IPS-15b (cell line): ENCODE measurements at regions not wholly inside any gene's neighbourhood (a gene's known extent, or its start where the extent isn't known, plus 50 kb on each side); places are given as distances from the start of the nearest gene placed in this dataset.

Experiments
- H3K27me3 ChIP-seq: one replicate; pipeline ENCODE4 v1.6.1; 2013; ENCODE audit warnings: low read length; ENCODE audit not compliant: control insufficient read depth, insufficient read depth
- H3K36me3 ChIP-seq: one replicate; pipeline ENCODE4 v1.6.1; 2013; ENCODE audit warnings: low read length; ENCODE audit not compliant: control insufficient read depth, insufficient read depth
- H3K4me1 ChIP-seq: one replicate; pipeline ENCODE4 v1.6.1; 2013; ENCODE audit warnings: mild to moderate bottlenecking, low read length; ENCODE audit not compliant: control insufficient read depth, insufficient read depth
- H3K4me3 ChIP-seq: one replicate; pipeline ENCODE4 v1.5.1; 2013; ENCODE audit warnings: low read depth, low read length
- H3K9ac ChIP-seq: one replicate; pipeline ENCODE4 v1.6.1; 2013; ENCODE audit warnings: low read depth, mild to moderate bottlenecking, low read length
- H3K9me3 ChIP-seq: one replicate; pipeline ENCODE4 v1.6.1; 2013; ENCODE audit warnings: mild to moderate bottlenecking, low read length; ENCODE audit not compliant: control insufficient read depth, insufficient read depth

GRCh38 chr3:176776622-176777175 lies 420.6 kb downstream of the TBL1XR1 start:
- H3K27me3 ChIP-seq, result no peaks in the 10 kb centered on the region
- no peaks in the 10 kb centered on the region for H3K36me3 ChIP-seq
- peaks cover 3% of the 10 kb centered on the region for H3K4me1 ChIP-seq
- H3K4me3 ChIP-seq, result no peak overlapping the region
- no peaks in the 10 kb centered on the region for H3K9me3 ChIP-seq
- H3K9ac ChIP-seq, result no peak overlapping the region

- no peaks in the 10 kb centered on the region for H3K36me3 ChIP-seq
- H3K27me3 ChIP-seq, result no peaks in the 10 kb centered on the region
- no peaks in the 10 kb centered on the region for H3K4me1 ChIP-seq
- no peak overlapping the region for H3K4me3 ChIP-seq
- H3K9me3 ChIP-seq, result no peaks in the 10 kb centered on the region
- H3K9ac ChIP-seq, result no peak overlapping the region
Observed at GRCh38 chr3:176769547-176770190, 427.6 kb downstream of the TBL1XR1 start.

GRCh38 chr3:176767385-176767784 lies 429.9 kb downstream of the TBL1XR1 start:
- H3K9ac ChIP-seq, result no peak overlapping the region
- H3K9me3 ChIP-seq, result no peaks in the 10 kb centered on the region
- H3K4me3 ChIP-seq, result no peak overlapping the region
- H3K36me3 ChIP-seq, result no peaks in the 10 kb centered on the region
- H3K4me1 ChIP-seq, result no peaks in the 10 kb centered on the region
- H3K27me3 ChIP-seq, result no peaks in the 10 kb centered on the region

- H3K27me3 ChIP-seq, result no peaks in the 10 kb centered on the region
- H3K9me3 ChIP-seq, result no peaks in the 10 kb centered on the region
- no peak overlapping the region for H3K4me3 ChIP-seq
- H3K36me3 ChIP-seq, result no peaks in the 10 kb centered on the region
- no peaks in the 10 kb centered on the region for H3K4me1 ChIP-seq
- no peak overlapping the region for H3K9ac ChIP-seq
Observed at GRCh38 chr3:176766862-176767261, 430.4 kb downstream of the TBL1XR1 start.

GRCh38 chr3:176765382-176765900 lies 431.8 kb downstream of the TBL1XR1 start:
- H3K9ac ChIP-seq, result no peak overlapping the region
- H3K36me3 ChIP-seq, result no peaks in the 10 kb centered on the region
- no peaks in the 10 kb centered on the region for H3K9me3 ChIP-seq
- no peaks in the 10 kb centered on the region for H3K4me1 ChIP-seq
- H3K27me3 ChIP-seq, result no peaks in the 10 kb centered on the region
- no peak overlapping the region for H3K4me3 ChIP-seq

- no peaks in the 10 kb centered on the region for H3K9me3 ChIP-seq
Observed at GRCh38 chr3:176759815-176760506, 437.3 kb downstream of the TBL1XR1 start.

GRCh38 chr3:176757429-176757828 lies 439.9 kb downstream of the TBL1XR1 start:
- Histone ChIP-seq H3K27me3 (no peaks in the 10 kb centered on the region), H3K4me1 (no peaks in the 10 kb centered on the region), H3K36me3 (no peaks in the 10 kb centered on the region), H3K9ac (no peak overlapping the region), H3K9me3 (no peaks in the 10 kb centered on the region), H3K4me3 (no peak overlapping the region)

More at GRCh38 chr3:176759815-176760506, 437.3 kb downstream of the TBL1XR1 start:
- no peak overlapping the region for H3K9ac ChIP-seq
- H3K4me3 ChIP-seq, result no peak overlapping the region
- no peaks in the 10 kb centered on the region for H3K36me3 ChIP-seq
- H3K27me3 ChIP-seq, result no peaks in the 10 kb centered on the region
- H3K4me1 ChIP-seq, result no peaks in the 10 kb centered on the region

GRCh38 chr3:176755977-176756376 lies 441.3 kb downstream of the TBL1XR1 start:
- Histone ChIP-seq H3K9me3 (no peaks in the 10 kb centered on the region), H3K4me3 (no peak overlapping the region), H3K9ac (no peak overlapping the region), H3K27me3 (no peaks in the 10 kb centered on the region), H3K36me3 (no peaks in the 10 kb centered on the region), H3K4me1 (no peaks in the 10 kb centered on the region)

- Histone ChIP-seq H3K9ac (no peak overlapping the region), H3K9me3 (no peaks in the 10 kb centered on the region), H3K27me3 (no peaks in the 10 kb centered on the region), H3K4me1 (no peaks in the 10 kb centered on the region), H3K36me3 (no peaks in the 10 kb centered on the region), H3K4me3 (no peak overlapping the region)
Observed at GRCh38 chr3:176755552-176755951, 441.7 kb downstream of the TBL1XR1 start.

GRCh38 chr3:176741664-176742047 lies 455.6 kb downstream of the TBL1XR1 start:
- Histone ChIP-seq H3K9ac (no peak overlapping the region), H3K36me3 (no peaks in the 10 kb centered on the region), H3K4me1 (no peaks in the 10 kb centered on the region), H3K9me3 (no peaks in the 10 kb centered on the region), H3K27me3 (no peaks in the 10 kb centered on the region), H3K4me3 (no peak overlapping the region)

- H3K36me3 ChIP-seq, result no peaks in the 10 kb centered on the region
- no peaks in the 10 kb centered on the region for H3K4me1 ChIP-seq
- no peak overlapping the region for H3K9ac ChIP-seq
- H3K9me3 ChIP-seq, result no peaks in the 10 kb centered on the region
- no peak overlapping the region for H3K4me3 ChIP-seq
- no peaks in the 10 kb centered on the region for H3K27me3 ChIP-seq
Observed at GRCh38 chr3:176740906-176741663, 456.2 kb downstream of the TBL1XR1 start.
